ENCODE measurements at regions not wholly inside any gene's neighbourhood (a gene's known extent, or its start where the extent isn't known, plus 50 kb on each side); places are given as distances from the start of the nearest gene placed in this dataset.

DNA sequence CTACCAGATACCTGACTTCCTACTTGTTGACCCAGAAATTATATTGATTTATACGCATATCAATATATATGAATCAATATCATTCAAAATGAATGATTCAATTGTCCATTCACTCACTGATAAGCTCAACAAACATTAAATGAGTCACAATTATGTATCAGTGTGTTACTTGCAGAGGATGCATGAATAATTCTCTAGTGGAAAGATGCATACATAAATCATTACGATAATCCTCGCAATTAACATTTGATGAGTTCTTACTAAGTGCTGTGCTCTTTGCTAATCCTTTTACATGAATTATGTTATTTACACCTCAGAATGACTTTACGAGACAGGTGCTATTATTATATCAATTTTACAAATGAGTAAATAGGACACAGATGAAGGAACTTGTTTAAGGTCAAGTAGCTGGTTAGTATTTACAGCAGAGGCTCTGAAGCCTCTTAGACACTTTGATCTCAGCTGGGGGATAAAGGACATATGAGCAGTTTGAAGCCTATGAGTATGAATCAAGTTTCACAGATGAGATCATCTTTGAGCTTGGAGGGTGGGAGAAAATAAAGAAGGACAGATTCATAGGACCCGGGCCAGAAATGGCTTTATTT lies 112.8 kb upstream of the ADAMTS5 start:
- H3K9me3 ChIP-seq (replicated peaks in 1 of 2; ENCODE audit: control insufficient read depth in 1 of 2, insufficient read depth in 1 of 2, low read length in 2 of 2), result peaks cover 0 to 2% of the 10 kb centered on the region in 2 donors
- no peak for DNase-seq
- no peak overlapping the region for H2AFZ ChIP-seq (ENCODE audit: insufficient read depth, low read depth, low read length, poor library complexity, severe bottlenecking)
- no peaks in the 10 kb centered on the region for H3K36me3 Mint-ChIP-seq
- no peaks in the 10 kb centered on the region for H4K20me1 ChIP-seq (ENCODE audit: insufficient read depth, low read length)
- intact Hi-C loops (cut with micrococcal nuclease), result no loop called here
- no peaks in the 10 kb centered on the region for H3K27me3 ChIP-seq (ENCODE audit: control insufficient read depth in 2 of 2, insufficient read depth in 2 of 2, low read length in 2 of 2)
- H3K4me1 Mint-ChIP-seq, result no peaks in the 10 kb centered on the region
- H3K9ac ChIP-seq (ENCODE audit: insufficient read depth, low read length, poor library complexity, severe bottlenecking), result no peak overlapping the region
- no peaks in the 10 kb centered on the region for H3K27me3 Mint-ChIP-seq (ENCODE audit: low read depth in 3 of 3)
- WGBS (ENCODE audit: insufficient coverage), result 80% methylated on average over 1 of the region's 5 CpGs
- H3K27ac ChIP-seq (ENCODE audit: low read depth in 1 of 2, low read length in 2 of 2), result no peak overlapping the region
- H3K4me3 Mint-ChIP-seq, result no peak overlapping the region
- TF ChIP-seq, protein P1, sequence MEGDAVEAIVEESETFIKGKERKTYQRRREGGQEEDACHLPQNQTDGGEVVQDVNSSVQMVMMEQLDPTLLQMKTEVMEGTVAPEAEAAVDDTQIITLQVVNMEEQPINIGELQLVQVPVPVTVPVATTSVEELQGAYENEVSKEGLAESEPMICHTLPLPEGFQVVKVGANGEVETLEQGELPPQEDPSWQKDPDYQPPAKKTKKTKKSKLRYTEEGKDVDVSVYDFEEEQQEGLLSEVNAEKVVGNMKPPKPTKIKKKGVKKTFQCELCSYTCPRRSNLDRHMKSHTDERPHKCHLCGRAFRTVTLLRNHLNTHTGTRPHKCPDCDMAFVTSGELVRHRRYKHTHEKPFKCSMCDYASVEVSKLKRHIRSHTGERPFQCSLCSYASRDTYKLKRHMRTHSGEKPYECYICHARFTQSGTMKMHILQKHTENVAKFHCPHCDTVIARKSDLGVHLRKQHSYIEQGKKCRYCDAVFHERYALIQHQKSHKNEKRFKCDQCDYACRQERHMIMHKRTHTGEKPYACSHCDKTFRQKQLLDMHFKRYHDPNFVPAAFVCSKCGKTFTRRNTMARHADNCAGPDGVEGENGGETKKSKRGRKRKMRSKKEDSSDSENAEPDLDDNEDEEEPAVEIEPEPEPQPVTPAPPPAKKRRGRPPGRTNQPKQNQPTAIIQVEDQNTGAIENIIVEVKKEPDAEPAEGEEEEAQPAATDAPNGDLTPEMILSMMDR (IDR thresholded peaks at IDR 0.05), result no peak
- no peak overlapping the region for H3K27ac Mint-ChIP-seq
- no peaks in the 10 kb centered on the region for H3K36me3 ChIP-seq (replicated peaks in 1 of 2; ENCODE audit: control insufficient read depth in 1 of 2, insufficient read depth in 2 of 2, low read length in 2 of 2)
- H3K4me1 ChIP-seq (ENCODE audit: control insufficient read depth in 1 of 2, insufficient read depth in 2 of 2, low read length in 2 of 2), result no peaks in the 10 kb centered on the region
- no peaks in the 10 kb centered on the region for H3K79me2 ChIP-seq (ENCODE audit: insufficient read depth, low read length)
- H3K9me3 Mint-ChIP-seq, result peaks cover 0 to 9% (median 2%) of the 10 kb centered on the region in 7 donors
- no peak overlapping the region for H3K4me3 ChIP-seq (replicated peaks in 1 of 3; ENCODE audit: low read depth in 2 of 3, low read length in 3 of 3)
- no peak overlapping the region for H3K4me2 ChIP-seq (replicated peaks; ENCODE audit: extremely low read depth, low read length, poor library complexity, severe bottlenecking)

DNA sequence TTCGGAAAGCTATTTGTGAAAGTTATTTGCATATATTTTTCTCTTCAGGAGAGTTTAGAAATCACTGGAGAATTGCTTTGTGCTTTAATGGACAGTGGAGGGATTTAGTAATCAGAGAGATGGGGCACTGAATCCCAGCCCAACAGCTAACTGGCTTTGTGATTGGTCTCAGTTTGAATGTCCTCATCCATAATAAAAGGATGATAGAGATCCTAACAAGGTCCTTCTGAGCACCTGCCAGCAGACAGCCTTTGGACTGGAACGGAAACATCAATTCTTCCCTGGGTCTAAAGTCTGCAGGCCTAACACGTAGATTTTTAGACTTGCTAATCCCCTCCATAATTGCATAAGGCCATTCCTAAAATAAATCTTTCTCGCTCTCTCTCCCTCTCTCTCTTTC lies 112.0 kb upstream of the ADAMTS5 start:
- H3K9ac ChIP-seq (ENCODE audit: insufficient read depth, low read length, poor library complexity, severe bottlenecking), result no peak overlapping the region
- no peak overlapping the region for H3K27ac ChIP-seq (ENCODE audit: low read depth in 1 of 2, low read length in 2 of 2)
- no peaks in the 10 kb centered on the region for H3K36me3 ChIP-seq (replicated peaks in 1 of 2; ENCODE audit: control insufficient read depth in 1 of 2, insufficient read depth in 2 of 2, low read length in 2 of 2)
- H3K4me1 ChIP-seq (ENCODE audit: control insufficient read depth in 1 of 2, insufficient read depth in 2 of 2, low read length in 2 of 2), result no peaks in the 10 kb centered on the region
- Mint-ChIP-seq H3K4me3 (no peak overlapping the region), H3K9me3 (peaks cover 0 to 6% (median 2%) of the 10 kb centered on the region in 7 donors), H3K27ac (no peak overlapping the region), H3K36me3 (no peaks in the 10 kb centered on the region), H3K4me1 (no peaks in the 10 kb centered on the region), H3K27me3 (ENCODE audit: low read depth in 3 of 3) (no peaks in the 10 kb centered on the region)
- H2AFZ ChIP-seq (ENCODE audit: insufficient read depth, low read depth, low read length, poor library complexity, severe bottlenecking), result no peak overlapping the region
- TF ChIP-seq, protein P1 (IDR thresholded peaks at IDR 0.05), result no peak
- H3K27me3 ChIP-seq (ENCODE audit: control insufficient read depth in 2 of 2, insufficient read depth in 2 of 2, low read length in 2 of 2), result no peaks in the 10 kb centered on the region
- H3K9me3 ChIP-seq (replicated peaks in 1 of 2; ENCODE audit: control insufficient read depth in 1 of 2, insufficient read depth in 1 of 2, low read length in 2 of 2), result no peaks in the 10 kb centered on the region
- WGBS (ENCODE audit: insufficient coverage), result 83% methylated on average over 1 of the region's 4 CpGs
- no peak overlapping the region for H3K4me3 ChIP-seq (replicated peaks in 1 of 3; ENCODE audit: low read depth in 2 of 3, low read length in 3 of 3)
- no peak overlapping the region for H3K4me2 ChIP-seq (replicated peaks; ENCODE audit: extremely low read depth, low read length, poor library complexity, severe bottlenecking)
- H4K20me1 ChIP-seq (ENCODE audit: insufficient read depth, low read length), result no peaks in the 10 kb centered on the region
- no peak for DNase-seq
- intact Hi-C loops (cut with micrococcal nuclease), result no loop called here
- no peaks in the 10 kb centered on the region for H3K79me2 ChIP-seq (ENCODE audit: insufficient read depth, low read length)
